ENCODE measurements at regions not wholly inside any gene's neighbourhood (a gene's known extent, or its start where the extent isn't known, plus 50 kb on each side); places are given as distances from the start of the nearest gene placed in this dataset.

- TF ChIP-seq GATA2 (IDR thresholded peaks at IDR 0.05; ENCODE audit: low read depth, low read length) = no peak
- no peak for TF ChIP-seq GATA3 (IDR thresholded peaks at IDR 0.05; ENCODE audit: low read depth, low read length)
Measured at GRCh38 chr6:168988280-168988679, 265.4 kb downstream of the THBS2 start.

DNA sequence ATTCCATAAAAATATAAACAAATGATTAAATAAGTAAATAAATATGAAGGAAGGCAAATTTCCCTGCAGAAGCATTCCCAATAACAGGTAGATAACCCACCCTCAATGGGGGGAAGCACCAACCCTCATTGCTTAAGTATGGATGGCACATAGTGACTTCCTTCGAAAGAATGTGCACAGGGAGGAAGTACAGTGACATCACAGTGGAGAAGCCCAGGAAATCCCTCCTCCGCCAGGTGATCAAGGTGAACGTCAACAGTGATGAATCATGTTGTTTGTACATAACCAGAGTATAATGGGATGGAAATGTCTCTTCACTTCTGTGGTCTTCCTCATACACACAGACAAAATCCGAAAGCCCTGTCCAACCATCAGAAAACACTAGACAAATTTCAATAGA lies 267.9 kb downstream of the THBS2 start:
- TF ChIP-seq GATA2 (IDR thresholded peaks at IDR 0.05; ENCODE audit: low read depth, low read length) (no peak), GATA3 (IDR thresholded peaks at IDR 0.05; ENCODE audit: low read depth, low read length) (no peak)

GRCh38 chr6:168983925-168984324 lies 269.7 kb downstream of the THBS2 start:
- TF ChIP-seq GATA3 (IDR thresholded peaks at IDR 0.05; ENCODE audit: low read depth, low read length) (no peak), GATA2 (IDR thresholded peaks at IDR 0.05; ENCODE audit: low read depth, low read length) (no peak)

GRCh38 chr6:168981187-168981586 lies 272.5 kb downstream of the THBS2 start:
- TF ChIP-seq GATA3 (IDR thresholded peaks at IDR 0.05; ENCODE audit: low read depth, low read length) = no peak
- TF ChIP-seq GATA2 (IDR thresholded peaks at IDR 0.05; ENCODE audit: low read depth, low read length) = no peak

GRCh38 chr6:168979254-168979653 lies 274.4 kb downstream of the THBS2 start:
- TF ChIP-seq GATA3 (IDR thresholded peaks at IDR 0.05; ENCODE audit: low read depth, low read length) = no peak
- no peak for TF ChIP-seq GATA2 (IDR thresholded peaks at IDR 0.05; ENCODE audit: low read depth, low read length)

- no peak for TF ChIP-seq GATA3 (IDR thresholded peaks at IDR 0.05; ENCODE audit: low read depth, low read length)
- no peak for TF ChIP-seq GATA2 (IDR thresholded peaks at IDR 0.05; ENCODE audit: low read depth, low read length)
Measured at GRCh38 chr6:168972128-168972527, 281.5 kb downstream of the THBS2 start.

GRCh38 chr6:168971549-168971948 lies 282.1 kb downstream of the THBS2 start:
- TF ChIP-seq GATA3 (IDR thresholded peaks at IDR 0.05; ENCODE audit: low read depth, low read length) = no peak
- no peak for TF ChIP-seq GATA2 (IDR thresholded peaks at IDR 0.05; ENCODE audit: low read depth, low read length)

DNA sequence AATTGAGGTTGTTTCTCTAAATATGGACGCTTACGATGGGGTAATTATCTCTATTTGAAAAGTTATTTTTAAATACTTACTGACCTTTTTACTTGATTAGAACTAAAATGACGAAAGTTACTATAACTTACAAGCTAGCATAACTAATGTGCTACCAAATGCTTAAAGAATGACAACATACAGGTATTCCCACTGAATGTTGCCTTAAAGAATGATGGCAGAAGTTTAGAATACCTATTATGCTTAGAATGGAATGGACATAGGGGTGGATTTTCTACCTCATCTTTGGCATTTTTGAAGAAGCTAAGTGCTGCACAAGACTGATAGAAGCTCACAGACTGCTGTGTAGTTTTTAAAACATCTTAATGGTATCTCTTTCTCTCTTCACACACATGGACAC lies 284.8 kb downstream of the THBS2 start:
- no peak for TF ChIP-seq GATA3 (IDR thresholded peaks at IDR 0.05; ENCODE audit: low read depth, low read length)
- TF ChIP-seq GATA2 (IDR thresholded peaks at IDR 0.05; ENCODE audit: low read depth, low read length) = no peak

- TF ChIP-seq GATA2 (IDR thresholded peaks at IDR 0.05; ENCODE audit: low read depth, low read length) = no peak
- no peak for TF ChIP-seq GATA3 (IDR thresholded peaks at IDR 0.05; ENCODE audit: low read depth, low read length)
Measured at GRCh38 chr6:168968228-168968627, 285.4 kb downstream of the THBS2 start.

- no peak for TF ChIP-seq GATA2 (IDR thresholded peaks at IDR 0.05; ENCODE audit: low read depth, low read length)
- no peak for TF ChIP-seq GATA3 (IDR thresholded peaks at IDR 0.05; ENCODE audit: low read depth, low read length)
Measured at GRCh38 chr6:168967281-168967925, 286.2 kb downstream of the THBS2 start.

DNA sequence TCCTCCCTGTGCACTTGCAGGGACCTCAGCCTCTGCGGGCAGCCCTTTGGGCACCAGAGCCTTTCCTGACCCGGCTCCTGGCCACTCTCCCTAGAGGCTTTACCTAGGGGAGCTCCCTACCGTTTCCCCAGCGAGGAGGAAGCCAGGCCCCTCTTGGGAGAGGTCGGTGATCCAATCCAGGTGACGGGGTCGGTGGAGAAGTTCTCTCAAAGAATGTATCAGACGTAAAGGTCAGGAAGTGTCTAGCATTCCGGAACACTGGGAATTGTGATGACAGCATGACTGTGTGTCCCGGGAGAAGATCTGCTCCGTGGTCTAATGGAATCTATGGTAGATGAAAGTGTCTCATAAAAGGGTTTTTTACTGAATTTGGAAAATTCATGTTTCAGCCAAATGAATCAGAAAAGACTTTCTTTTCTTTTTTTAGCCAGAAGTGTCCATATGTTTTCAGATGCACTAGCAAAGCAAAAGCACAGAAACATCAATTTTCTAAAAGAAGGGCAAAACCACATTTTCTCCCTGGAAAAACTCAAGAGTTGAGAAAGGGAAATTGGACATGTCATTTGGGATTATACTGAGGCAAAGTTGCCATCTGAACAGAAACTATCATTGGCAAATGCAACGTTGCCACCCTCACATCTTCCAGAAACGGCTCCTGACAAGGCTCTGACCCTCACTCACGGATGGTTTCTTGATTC lies 289.4 kb downstream of the THBS2 start:
- TF ChIP-seq GATA2 (IDR thresholded peaks at IDR 0.05; ENCODE audit: low read depth, low read length) = no peak
- no peak for TF ChIP-seq GATA3 (IDR thresholded peaks at IDR 0.05; ENCODE audit: low read depth, low read length)

- no peak for TF ChIP-seq GATA2 (IDR thresholded peaks at IDR 0.05; ENCODE audit: low read depth, low read length)
Measured at GRCh38 chr6:168962886-168963285, 290.8 kb downstream of the THBS2 start.

DNA sequence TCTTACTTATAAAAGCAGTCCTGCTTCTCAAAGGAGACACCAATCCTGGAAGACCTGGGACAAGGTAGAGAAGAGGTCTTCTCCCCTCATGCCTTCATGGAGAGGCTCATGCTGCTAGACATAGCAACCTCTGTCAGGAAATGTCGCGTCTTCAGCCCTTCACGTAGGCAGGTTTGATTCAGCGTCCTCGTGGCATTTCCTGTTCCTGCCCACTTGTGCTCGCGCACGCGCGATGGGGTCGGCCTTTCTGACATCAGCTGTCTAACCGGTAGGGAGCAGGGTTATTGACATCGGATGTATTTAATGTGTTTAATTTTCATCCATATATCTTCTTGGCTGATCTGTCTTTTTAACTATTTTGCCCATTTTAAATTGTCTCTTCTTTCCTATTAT lies 292.4 kb downstream of the THBS2 start:
- TF ChIP-seq GATA2 (IDR thresholded peaks at IDR 0.05; ENCODE audit: low read depth, low read length) (no peak), GATA3 (IDR thresholded peaks at IDR 0.05; ENCODE audit: low read depth, low read length) (no peak)

- TF ChIP-seq GATA3 (IDR thresholded peaks at IDR 0.05; ENCODE audit: low read depth, low read length) = no peak
- no peak for TF ChIP-seq GATA2 (IDR thresholded peaks at IDR 0.05; ENCODE audit: low read depth, low read length)
Measured at GRCh38 chr6:168960551-168961263, 292.9 kb downstream of the THBS2 start.

DNA sequence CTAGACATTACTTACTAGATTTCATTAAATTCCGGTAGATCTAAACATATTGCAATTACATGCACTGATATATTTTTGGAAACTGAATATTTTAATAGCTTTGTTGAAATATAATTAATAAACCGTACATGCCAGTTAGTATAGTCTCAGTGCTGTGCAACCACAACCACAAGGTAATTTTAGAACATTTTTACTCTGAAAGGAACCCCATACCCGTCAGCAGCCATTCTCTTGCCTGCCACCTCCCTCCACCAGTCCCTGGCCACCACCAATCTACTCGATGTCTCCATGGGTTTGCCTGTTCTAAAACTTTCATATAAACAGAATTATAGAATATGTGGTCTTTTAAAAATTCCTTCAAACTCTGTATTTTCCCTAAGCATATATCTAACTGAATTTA lies 293.9 kb downstream of the THBS2 start:
- TF ChIP-seq GATA2 (IDR thresholded peaks at IDR 0.05; ENCODE audit: low read depth, low read length) (no peak), GATA3 (IDR thresholded peaks at IDR 0.05; ENCODE audit: low read depth, low read length) (no peak)

Measured in SH-SY5Y (cell line).